ENCODE measurements at regions not wholly inside any gene's neighbourhood (a gene's known extent, or its start where the extent isn't known, plus 50 kb on each side); places are given as distances from the start of the nearest gene placed in this dataset.

GRCh38 chr6:23526526-23526925 lies 599.5 kb upstream of the NRSN1 start:
- no peaks in the 10 kb centered on the region for H3K36me3 ChIP-seq
- H3K4me3 ChIP-seq = no peak overlapping the region
- no peaks in the 10 kb centered on the region for H3K4me1 ChIP-seq
- H3K9me3 ChIP-seq = no peaks in the 10 kb centered on the region
- H3K27me3 ChIP-seq = no peaks in the 10 kb centered on the region
- no peak for TF ChIP-seq CTCF (IDR thresholded peaks at IDR 0.05)
- no peak overlapping the region for H3K27ac ChIP-seq
- intact Hi-C loops (cut with DNase I) = no loop called here
- DNase-seq (ENCODE audit: low spot score in 2 of 2) = no peak

GRCh38 chr6:23529902-23530301 lies 596.1 kb upstream of the NRSN1 start:
- no peak overlapping the region for H3K4me3 ChIP-seq
- H3K4me1 ChIP-seq = no peaks in the 10 kb centered on the region
- no peak overlapping the region for H3K27ac ChIP-seq
- intact Hi-C loops (cut with DNase I) = no loop called here
- no peaks in the 10 kb centered on the region for H3K9me3 ChIP-seq
- no peaks in the 10 kb centered on the region for H3K27me3 ChIP-seq
- no peak for TF ChIP-seq CTCF (IDR thresholded peaks at IDR 0.05)
- H3K36me3 ChIP-seq = no peaks in the 10 kb centered on the region
- DNase-seq (ENCODE audit: low spot score in 2 of 2) = no peak

GRCh38 chr6:23531666-23532065 lies 594.3 kb upstream of the NRSN1 start:
- DNase-seq (ENCODE audit: low spot score in 2 of 2) = no peak
- intact Hi-C loops (cut with DNase I) = no loop called here

GRCh38 chr6:23532227-23532626 lies 593.8 kb upstream of the NRSN1 start:
- no peaks in the 10 kb centered on the region for H3K4me1 ChIP-seq
- no peaks in the 10 kb centered on the region for H3K36me3 ChIP-seq
- H3K4me3 ChIP-seq = no peak overlapping the region
- DNase-seq (ENCODE audit: low spot score in 2 of 2) = no peak
- intact Hi-C loops (cut with DNase I) = no loop called here
- no peak overlapping the region for H3K27ac ChIP-seq
- TF ChIP-seq CTCF (IDR thresholded peaks at IDR 0.05) = no peak
- no peaks in the 10 kb centered on the region for H3K27me3 ChIP-seq
- H3K9me3 ChIP-seq = no peaks in the 10 kb centered on the region

More at GRCh38 chr6:23531666-23532065, 594.3 kb upstream of the NRSN1 start:
- H3K36me3 ChIP-seq = no peaks in the 10 kb centered on the region
- H3K4me1 ChIP-seq = no peaks in the 10 kb centered on the region
- H3K9me3 ChIP-seq = no peaks in the 10 kb centered on the region
- no peak for TF ChIP-seq CTCF (IDR thresholded peaks at IDR 0.05)
- H3K27me3 ChIP-seq = no peaks in the 10 kb centered on the region
- no peak overlapping the region for H3K4me3 ChIP-seq
- no peak overlapping the region for H3K27ac ChIP-seq

- Histone ChIP-seq H3K27me3 (no peaks in the 10 kb centered on the region), H3K9me3 (no peaks in the 10 kb centered on the region), H3K4me1 (no peaks in the 10 kb centered on the region), H3K27ac (no peak overlapping the region), H3K4me3 (no peak overlapping the region), H3K36me3 (no peaks in the 10 kb centered on the region)
- no peak for DNase-seq (ENCODE audit: low spot score in 2 of 2)
- intact Hi-C loops (cut with DNase I) = no loop called here
- no peak for TF ChIP-seq CTCF (IDR thresholded peaks at IDR 0.05)
Observed at GRCh38 chr6:23533311-23533710, 592.7 kb upstream of the NRSN1 start.

- no peak overlapping the region for H3K27ac ChIP-seq
- H3K36me3 ChIP-seq = no peaks in the 10 kb centered on the region
- no peaks in the 10 kb centered on the region for H3K27me3 ChIP-seq
- intact Hi-C loops (cut with DNase I) = no loop called here
- no peaks in the 10 kb centered on the region for H3K4me1 ChIP-seq
- no peak for DNase-seq (ENCODE audit: low spot score in 2 of 2)
- no peak for TF ChIP-seq CTCF (IDR thresholded peaks at IDR 0.05)
- no peak overlapping the region for H3K4me3 ChIP-seq
- H3K9me3 ChIP-seq = no peaks in the 10 kb centered on the region
Observed at GRCh38 chr6:23533944-23534343, 592.1 kb upstream of the NRSN1 start.
